HepG2 (cell line): ENCODE measurements at regions not wholly inside any gene's neighbourhood (a gene's known extent, or its start where the extent isn't known, plus 50 kb on each side); places are given as distances from the start of the nearest gene placed in this dataset.

Experiments
- ATAC-seq: fragments of 200-7000 bp; cut with Tn5 transposase; 3 replicates; pipeline ENCODE4 v1.9.1; 2020; ENCODE audit warnings: mild to moderate bottlenecking, moderate library complexity
- BruUV-seq: library from RNA; stranded (reverse); fragments of 400-500 nt; replicated peaks from 2 replicates; lab custom pipeline; 2021; lab: Mats Ljungman, UMichigan
- CTCF ChIA-PET: fragments of 300-600 bp; formaldehyde crosslinking; extraction: SDS; loops from one replicate; lab custom pipeline; 2021; ENCODE audit warnings: low total read pairs, inconsistent platforms, low intra/inter-chr PET ratio; lab: Yijun Ruan, JAX
- POLR2A ChIA-PET: fragments of 350-600 bp; sonication (Branson Sonifier 250); formaldehyde crosslinking; loops from one replicate; lab custom pipeline; 2020; ENCODE audit warnings: antibody characterized with exemption, inconsistent platforms; lab: Yijun Ruan, JAX
- DNase-seq: peaks from one replicate; pipeline ENCODE4 v3.0.0-alpha.2; 2015; ENCODE audit warnings: low spot score
- FAIRE-seq: peaks from 3 replicates; lab custom pipeline; 2011; peaks lifted over from hg19 to GRCh38; lab: Jason Lieb, UNC
- H2AFZ ChIP-seq: one replicate; pipeline ENCODE4 v1.6.1; 2011; ENCODE audit warnings: low read length, inconsistent platforms
- H3K27ac ChIP-seq: fragments of 300-600 bp; 3 replicates; pipeline ENCODE4 v1.8.0; 2011; ENCODE audit warnings: mixed run types, mild to moderate bottlenecking, mixed read lengths, low read length, inconsistent platforms; ENCODE audit not compliant: insufficient read depth; ENCODE audit errors: extremely low read length
- H3K27me3 ChIP-seq, 2 experiments: fragments of 200-600 bp in 1 of 2; 2 replicates in 1 of 2; 3 replicates in 1 of 2; pipeline versions ENCODE4 v1.6.0 to v1.8.0; 2011; ENCODE audit warnings: low read length in 2 of 2, mild to moderate bottlenecking in 2 of 2, moderate library complexity in 2 of 2, inconsistent platforms in 1 of 2; ENCODE audit not compliant: insufficient read depth in 2 of 2, control insufficient read depth in 1 of 2
- H3K36me3 ChIP-seq, 2 experiments: fragments of 200-600 bp in 1 of 2; replicated peaks in 1 of 2; 2 replicates in 1 of 2; 3 replicates in 1 of 2; pipeline versions ENCODE4 v1.5.1 to v1.8.0; 2011; ENCODE audit warnings: low read length in 2 of 2, inconsistent platforms in 1 of 2; ENCODE audit not compliant: insufficient read depth in 2 of 2, control insufficient read depth in 1 of 2
- H3K4me1 ChIP-seq: 2 replicates; pipeline ENCODE4 v1.5.1; 2012; ENCODE audit warnings: low read length, inconsistent platforms; ENCODE audit not compliant: insufficient read depth
- H3K4me2 ChIP-seq: 2 replicates; pipeline ENCODE4 v1.6.0; 2011; ENCODE audit warnings: low read depth, low read length, inconsistent platforms
- H3K4me3 ChIP-seq, 3 experiments: fragments of 200-600 bp in 1 of 3; sonication (generic), shearing (Covaris generic) in 1 of 3; replicated peaks in 1 of 3; 2 replicates each; pipeline ENCODE4 v1.5.1; 2011 to 2016; ENCODE audit warnings: low read length in 3 of 3, inconsistent platforms in 2 of 3, low read depth in 2 of 3, mild to moderate bottlenecking in 2 of 3, control low read depth in 1 of 3, mixed read lengths in 1 of 3; ENCODE audit not compliant: insufficient read depth in 1 of 3
- H3K79me2 ChIP-seq: one replicate; pipeline ENCODE4 v1.6.1; 2011; ENCODE audit warnings: low read length, inconsistent platforms; ENCODE audit not compliant: insufficient read depth
- H3K9ac ChIP-seq: 2 replicates; pipeline ENCODE4 v1.6.0; 2011; ENCODE audit warnings: mild to moderate bottlenecking, low read depth, low read length, inconsistent platforms; ENCODE audit not compliant: insufficient read depth
- H3K9me3 ChIP-seq: 2 replicates; pipeline ENCODE4 v1.5.1; 2012; ENCODE audit warnings: mild to moderate bottlenecking, low read length
- H4K20me1 ChIP-seq: 2 replicates; pipeline ENCODE4 v1.6.0; 2011; ENCODE audit warnings: inconsistent platforms, mild to moderate bottlenecking, low read length, moderate library complexity; ENCODE audit not compliant: insufficient read depth
- ARNT2 ChIP-seq: sonication (generic); formaldehyde crosslinking; IDR thresholded peaks from 2 replicates; pipeline ENCODE4 v1.8.0; 2022; ENCODE audit warnings: mild to moderate bottlenecking, low read depth, missing genetic modification reagents, moderate library complexity
- CSRNP1 ChIP-seq: sonication (generic); formaldehyde crosslinking; IDR thresholded peaks from 2 replicates; pipeline ENCODE4 v1.8.1; 2023; ENCODE audit warnings: mild to moderate bottlenecking, missing genetic modification reagents
- DNMT3B ChIP-seq: conservative IDR thresholded peaks from 2 replicates; pipeline ENCODE4 v1.6.1; 2016; ENCODE audit warnings: missing biosample characterization, control low read depth
- GMEB1 ChIP-seq: sonication (generic); formaldehyde crosslinking; IDR thresholded peaks from 2 replicates; pipeline ENCODE4 v1.5.1; 2020; ENCODE audit warnings: missing genetic modification reagents, mild to moderate bottlenecking, borderline replicate concordance
- MTF1 ChIP-seq: sonication (generic); formaldehyde crosslinking; IDR thresholded peaks from 2 replicates; pipeline ENCODE4 v1.5.0; 2020; ENCODE audit warnings: missing genetic modification reagents
- RBFOX2 ChIP-seq: fragments of 200-400 bp; formaldehyde crosslinking; IDR thresholded peaks from 2 replicates; pipeline ENCODE4 v1.6.1; 2017; ENCODE audit warnings: low read depth, mild to moderate bottlenecking, low read length
- RFX5 ChIP-seq: IDR thresholded peaks from 2 replicates; pipeline ENCODE4 v1.6.1; 2011; ENCODE audit warnings: low read depth, low read length, improper control_type of control experiment
- SMAD9 ChIP-seq: sonication (generic); formaldehyde crosslinking; IDR thresholded peaks from 2 replicates; pipeline ENCODE4 v1.5.1; 2020; ENCODE audit warnings: mild to moderate bottlenecking, missing genetic modification reagents
- TBP ChIP-seq: sonication (generic); formaldehyde crosslinking; IDR thresholded peaks from 2 replicates; pipeline ENCODE4 v1.5.0; 2020; ENCODE audit warnings: missing genetic modification reagents
- ZFP91 ChIP-seq: sonication (generic); formaldehyde crosslinking; IDR thresholded peaks from 2 replicates; pipeline ENCODE4 v1.9.0; 2022; ENCODE audit warnings: missing genetic modification reagents, mild to moderate bottlenecking, borderline replicate concordance
- ZMAT3 ChIP-seq: sonication (generic); formaldehyde crosslinking; conservative IDR thresholded peaks from 2 replicates; pipeline ENCODE4 v1.7.0; 2021; ENCODE audit warnings: missing genetic modification reagents
- ZNF34 ChIP-seq: sonication (generic); formaldehyde crosslinking; IDR thresholded peaks from 2 replicates; pipeline ENCODE4 v1.4.0; 2020; ENCODE audit warnings: mild to moderate bottlenecking, missing genetic modification reagents, borderline replicate concordance
- ZNF343 ChIP-seq: sonication (generic); formaldehyde crosslinking; IDR thresholded peaks from 2 replicates; pipeline ENCODE4 v1.4.0; 2020; ENCODE audit warnings: mild to moderate bottlenecking, missing genetic modification reagents
- ZNF543 ChIP-seq: sonication (generic); formaldehyde crosslinking; IDR thresholded peaks from 2 replicates; pipeline ENCODE4 v1.4.0; 2020; ENCODE audit warnings: mild to moderate bottlenecking, missing genetic modification reagents
- ZNF770 ChIP-seq: sonication (generic); formaldehyde crosslinking; IDR thresholded peaks from 2 replicates; pipeline ENCODE4 v1.5.0; 2020; ENCODE audit warnings: mild to moderate bottlenecking, missing genetic modification reagents
- ZNF816 ChIP-seq: sonication (generic); formaldehyde crosslinking; IDR thresholded peaks from 2 replicates; pipeline ENCODE4 v1.8.0; 2022; ENCODE audit warnings: missing genetic modification reagents, mild to moderate bottlenecking, borderline replicate concordance
- WGBS: methylation state at CpG from one replicate; pipeline ENCODE4 v1.1.6; 2017; ENCODE audit warnings: low lambda C conversion rate; 5-methylcytosine and 5-hydroxymethylcytosine counted together
- in situ Hi-C: cut with HindIII; loops from 2 replicates; pipeline ENCODE4 v1.10.0; 2017; ENCODE audit warnings: low pct_unique_long_range_greater_than_20kb; ENCODE audit not compliant: extremely low pct_ligation_motif_present
- intact Hi-C: fragments of 100-400 bp; cut with micrococcal nuclease; formaldehyde crosslinking; loops from one replicate; pipeline ENCODE4 v1.10.0; 2022; ENCODE audit not compliant: unreplicated experiment

GRCh38 chr6:156010-156409, 136.3 kb upstream of the DUSP22 start:
- intact Hi-C loops (no loop called here), in situ Hi-C loops (no loop called here)
- DNase-seq: no peak
- ATAC-seq: no peak
- WGBS: 4% methylated on average over 4 of the region's 5 CpGs
- no peak overlapping the region for H3K4me3 ChIP-seq
- no peak for FAIRE-seq
- POLR2A ChIA-PET: no interaction called here
- BruUV-seq: no TSS peak
- H3K9ac ChIP-seq: no peak overlapping the region
- no peaks in the 10 kb centered on the region for H3K36me3 ChIP-seq
- no peak overlapping the region for H2AFZ ChIP-seq
- no peaks in the 10 kb centered on the region for H3K9me3 ChIP-seq
- H3K27ac ChIP-seq: no peak overlapping the region
- H4K20me1 ChIP-seq: no peaks in the 10 kb centered on the region
- no peak overlapping the region for H3K4me2 ChIP-seq
- CTCF ChIA-PET: no interaction called here
- no peaks in the 10 kb centered on the region for H3K79me2 ChIP-seq
- no peaks in the 10 kb centered on the region for H3K4me1 ChIP-seq
- peaks cover 3 to 4% of the 10 kb centered on the region in 2 experiments; a peak in 3 of 5 replicates for H3K27me3 ChIP-seq
- TF ChIP-seq RFX5: no peak
- TF ChIP-seq ZNF543 (CRISPR knock-in tag): no peak
- no peak for TF ChIP-seq CSRNP1 (CRISPR knock-in tag)
- no peak for TF ChIP-seq ARNT2
- TF ChIP-seq TBP (CRISPR knock-in tag): no peak
- TF ChIP-seq DNMT3B: no peak
- TF ChIP-seq RBFOX2: no peak
- no peak for TF ChIP-seq MTF1 (CRISPR knock-in tag)
- no peak for TF ChIP-seq ZFP91 (CRISPR knock-in tag)
- no peak for TF ChIP-seq ZNF343
- TF ChIP-seq ZNF816 (CRISPR knock-in tag): no peak
- no peak for TF ChIP-seq ZMAT3 (CRISPR knock-in tag)
- no peak for TF ChIP-seq GMEB1
- TF ChIP-seq SMAD9 (CRISPR knock-in tag): no peak
- TF ChIP-seq ZNF770 (CRISPR knock-in tag): no peak
- no peak for TF ChIP-seq ZNF34 (CRISPR knock-in tag)
